Naive thymus-derived CD4-positive, alpha-beta T cell (primary cell): ENCODE measurements at regions not wholly inside any gene's neighbourhood (a gene's known extent, or its start where the extent isn't known, plus 50 kb on each side); places are given as distances from the start of the nearest gene placed in this dataset.

Experiments
- ATAC-seq: fragments of 150-1000 bp; cut with Tn5 transposase; 2 replicates; pipeline ENCODE4 v1.10.0; 2021; ENCODE audit warnings: mild to moderate bottlenecking, moderate library complexity
- CTCF ChIA-PET: fragments of 350-600 bp; sonication (Branson Sonifier 250); formaldehyde crosslinking; loops from one replicate; lab custom pipeline; 2021; ENCODE audit warnings: antibody characterized with exemption; lab: Charles Lee
- POLR2A ChIA-PET: fragments of 350-600 bp; sonication (Branson Sonifier 250); formaldehyde crosslinking; loops from one replicate; lab custom pipeline; 2021; ENCODE audit warnings: antibody characterized with exemption, inconsistent platforms; lab: Charles Lee
- DNase-seq, 9 donors: peaks; one replicate each; pipeline versions ENCODE4 v3.0.0 to v3.0.0-alpha.2; 2020 to 2022; ENCODE audit warnings: mixed read lengths in 1 of 9
- H3K27ac ChIP-seq: one replicate; pipeline ENCODE4 v1.7.0; 2013; ENCODE audit warnings: mild to moderate bottlenecking, low read depth, low read length, moderate library complexity
- H3K27me3 ChIP-seq, 2 donors: one replicate each; pipeline ENCODE4 v1.7.0; 2013; ENCODE audit warnings: low read length in 2 of 2, mild to moderate bottlenecking in 2 of 2, moderate library complexity in 2 of 2; ENCODE audit not compliant: control insufficient read depth in 2 of 2, insufficient read depth in 2 of 2
- H3K36me3 ChIP-seq, 3 experiments: 1 replicate in 2 of 3; 2 replicates in 1 of 3; pipeline ENCODE4 v1.7.0; 2013; ENCODE audit warnings: low read length in 3 of 3, mild to moderate bottlenecking in 3 of 3, moderate library complexity in 1 of 3; ENCODE audit not compliant: insufficient read depth in 3 of 3, control insufficient read depth in 2 of 3
- H3K4me1 ChIP-seq, 2 donors: one replicate each; pipeline ENCODE4 v1.7.0; 2013; ENCODE audit warnings: low read length in 2 of 2, mild to moderate bottlenecking in 2 of 2, moderate library complexity in 1 of 2; ENCODE audit not compliant: control insufficient read depth in 2 of 2, insufficient read depth in 2 of 2
- H3K4me3 ChIP-seq: 2 replicates; pipeline ENCODE4 v1.7.0; 2013; ENCODE audit warnings: mild to moderate bottlenecking, low read length
- H3K9me3 ChIP-seq, 3 experiments: 1 replicate in 2 of 3; 2 replicates in 1 of 3; pipeline ENCODE4 v1.7.0; 2013; ENCODE audit warnings: low read length in 3 of 3; ENCODE audit not compliant: control insufficient read depth in 2 of 3
- H3K27ac Mint-ChIP-seq, 9 donors: one replicate each; pipeline ENCODE4 v1.8.0; 2020 to 2022; ENCODE audit warnings: mixed read lengths in 9 of 9, mild to moderate bottlenecking in 8 of 9, moderate library complexity in 5 of 9, inconsistent platforms in 2 of 9
- H3K27me3 Mint-ChIP-seq, 5 donors: one replicate each; pipeline ENCODE4 v1.8.0; 2021 to 2022; ENCODE audit warnings: mixed read lengths in 5 of 5, mild to moderate bottlenecking in 1 of 5
- H3K36me3 Mint-ChIP-seq, 5 donors: one replicate each; pipeline ENCODE4 v1.8.0; 2020 to 2022; ENCODE audit warnings: mixed read lengths in 5 of 5, mild to moderate bottlenecking in 3 of 5, inconsistent platforms in 1 of 5
- H3K4me1 Mint-ChIP-seq, 7 donors: one replicate each; pipeline ENCODE4 v1.8.0; 2020 to 2022; ENCODE audit warnings: mixed read lengths in 7 of 7, mild to moderate bottlenecking in 3 of 7, inconsistent platforms in 1 of 7
- H3K4me3 Mint-ChIP-seq, 10 donors: one replicate each; pipeline ENCODE4 v1.8.0; 2020 to 2022; ENCODE audit warnings: mild to moderate bottlenecking in 10 of 10, mixed read lengths in 10 of 10, moderate library complexity in 6 of 10, inconsistent platforms in 2 of 10
- H3K9me3 Mint-ChIP-seq, 11 donors: one replicate each; pipeline ENCODE4 v1.8.0; 2020 to 2022; ENCODE audit warnings: mixed read lengths in 11 of 11, mild to moderate bottlenecking in 4 of 11, inconsistent platforms in 1 of 11, moderate library complexity in 1 of 11
- intact Hi-C, 2 donors: fragments of 100-400 bp; cut with micrococcal nuclease; formaldehyde crosslinking; loops; one replicate each; pipeline ENCODE4 v1.15.1; 2023

- peaks cover 0 to 2% (median 0%) of the 10 kb centered on the region in 7 donors for H3K4me1 Mint-ChIP-seq
- H3K27ac Mint-ChIP-seq: no peak overlapping the region
- no peaks in the 10 kb centered on the region for H3K36me3 Mint-ChIP-seq
- no peak overlapping the region for H3K27ac ChIP-seq
- CTCF ChIA-PET: no interaction called here
- H3K36me3 ChIP-seq: no peaks in the 10 kb centered on the region
- intact Hi-C loops: no loop called here
- no peaks in the 10 kb centered on the region for H3K9me3 ChIP-seq
- H3K27me3 ChIP-seq: no peaks in the 10 kb centered on the region
- peaks cover 0 to 4% (median 0%) of the 10 kb centered on the region in 11 donors for H3K9me3 Mint-ChIP-seq
- H3K4me3 ChIP-seq: no peak overlapping the region
- no peak overlapping the region for H3K4me3 Mint-ChIP-seq
- peak; percentile 44 for ATAC-seq
- no peaks in the 10 kb centered on the region for H3K4me1 ChIP-seq
- H3K27me3 Mint-ChIP-seq: peaks cover 0 to 4% (median 0%) of the 10 kb centered on the region in 5 donors
- DNase-seq: no peak
- POLR2A ChIA-PET: no interaction called here
Observed at GRCh38 chr7:118372530-118372929, 148.0 kb downstream of the ANKRD7 start.

- H3K27me3 ChIP-seq: no peaks in the 10 kb centered on the region
- Mint-ChIP-seq H3K36me3 (no peaks in the 10 kb centered on the region), H3K9me3 (peaks cover 0 to 4% (median 0%) of the 10 kb centered on the region in 11 donors), H3K27ac (no peak overlapping the region), H3K4me1 (no peaks in the 10 kb centered on the region), H3K4me3 (no peak overlapping the region), H3K27me3 (no peaks in the 10 kb centered on the region)
- H3K9me3 ChIP-seq: no peaks in the 10 kb centered on the region
- no peak overlapping the region for H3K4me3 ChIP-seq
- ChIA-PET CTCF (no interaction called here), POLR2A (no interaction called here)
- no peaks in the 10 kb centered on the region for H3K36me3 ChIP-seq
- DNase-seq (no peak), ATAC-seq (no peak)
- no peaks in the 10 kb centered on the region for H3K4me1 ChIP-seq
- intact Hi-C loops: no loop called here
- H3K27ac ChIP-seq: no peak overlapping the region
Observed at GRCh38 chr7:118389629-118390028, 165.1 kb downstream of the ANKRD7 start.

- no peaks in the 10 kb centered on the region for H3K36me3 ChIP-seq
- no peak overlapping the region for H3K4me3 ChIP-seq
- Mint-ChIP-seq H3K4me3 (no peak overlapping the region), H3K27ac (no peak overlapping the region), H3K9me3 (peaks cover 0 to 5% (median 3%) of the 10 kb centered on the region in 11 donors), H3K27me3 (no peaks in the 10 kb centered on the region), H3K36me3 (no peaks in the 10 kb centered on the region), H3K4me1 (no peaks in the 10 kb centered on the region)
- H3K27me3 ChIP-seq: no peaks in the 10 kb centered on the region
- DNase-seq (no peak), ATAC-seq (no peak)
- H3K4me1 ChIP-seq: no peaks in the 10 kb centered on the region
- intact Hi-C loops: no loop called here
- H3K9me3 ChIP-seq: no peaks in the 10 kb centered on the region
- H3K27ac ChIP-seq: no peak overlapping the region
- POLR2A ChIA-PET: no interaction called here
- CTCF ChIA-PET: no interaction called here
Observed at GRCh38 chr7:118404211-118404610, 179.7 kb downstream of the ANKRD7 start.

- Mint-ChIP-seq H3K36me3 (no peaks in the 10 kb centered on the region), H3K4me3 (no peak overlapping the region), H3K27me3 (no peaks in the 10 kb centered on the region), H3K4me1 (no peaks in the 10 kb centered on the region), H3K9me3 (peaks cover 0 to 5% (median 0%) of the 10 kb centered on the region in 11 donors), H3K27ac (no peak overlapping the region)
- H3K27me3 ChIP-seq: no peaks in the 10 kb centered on the region
- H3K9me3 ChIP-seq: peaks cover 0 to 5% (median 0%) of the 10 kb centered on the region in 3 experiments
- no peaks in the 10 kb centered on the region for H3K36me3 ChIP-seq
- no peak overlapping the region for H3K4me3 ChIP-seq
- ChIA-PET POLR2A (no interaction called here), CTCF (no interaction called here)
- H3K27ac ChIP-seq: no peak overlapping the region
- intact Hi-C loops: no loop called here
- ATAC-seq (no peak), DNase-seq (no peak)
- no peaks in the 10 kb centered on the region for H3K4me1 ChIP-seq
Observed at GRCh38 chr7:118418433-118418832, 193.9 kb downstream of the ANKRD7 start.

- ChIA-PET CTCF (no interaction called here), POLR2A (no interaction called here)
- H3K27me3 ChIP-seq: no peaks in the 10 kb centered on the region
- intact Hi-C loops: no loop called here
- no peak overlapping the region for H3K4me3 ChIP-seq
- no peaks in the 10 kb centered on the region for H3K36me3 Mint-ChIP-seq
- no peaks in the 10 kb centered on the region for H3K36me3 ChIP-seq
- H3K27ac ChIP-seq: no peak overlapping the region
- no peaks in the 10 kb centered on the region for H3K27me3 Mint-ChIP-seq
- no peak overlapping the region for H3K27ac Mint-ChIP-seq
- peaks cover 0 to 5% (median 0%) of the 10 kb centered on the region in 3 experiments for H3K9me3 ChIP-seq
- H3K4me1 Mint-ChIP-seq: no peaks in the 10 kb centered on the region
- H3K9me3 Mint-ChIP-seq: peaks cover 0 to 5% (median 0%) of the 10 kb centered on the region in 11 donors
- H3K4me1 ChIP-seq: no peaks in the 10 kb centered on the region
- DNase-seq (no peak), ATAC-seq (no peak)
- H3K4me3 Mint-ChIP-seq: no peak overlapping the region
Observed at GRCh38 chr7:118420888-118421287, 196.4 kb downstream of the ANKRD7 start.

- no peaks in the 10 kb centered on the region for H3K27me3 ChIP-seq
- POLR2A ChIA-PET: no interaction called here
- no peak overlapping the region for H3K27ac Mint-ChIP-seq
- CTCF ChIA-PET: no interaction called here
- H3K4me1 ChIP-seq: no peaks in the 10 kb centered on the region
- H3K4me1 Mint-ChIP-seq: no peaks in the 10 kb centered on the region
- no peak for ATAC-seq
- H3K27me3 Mint-ChIP-seq: no peaks in the 10 kb centered on the region
- peaks cover 0 to 6% (median 0%) of the 10 kb centered on the region in 5 donors for H3K36me3 Mint-ChIP-seq
- H3K9me3 ChIP-seq: no peaks in the 10 kb centered on the region
- no peak overlapping the region for H3K4me3 Mint-ChIP-seq
- no peak for DNase-seq
- intact Hi-C loops: no loop called here
- no peaks in the 10 kb centered on the region for H3K36me3 ChIP-seq
- no peak overlapping the region for H3K27ac ChIP-seq
- H3K9me3 Mint-ChIP-seq: peaks cover 0 to 25% (median 5%) of the 10 kb centered on the region in 11 donors
- H3K4me3 ChIP-seq: no peak overlapping the region
Observed at GRCh38 chr7:118429141-118429540, 204.6 kb downstream of the ANKRD7 start.

GRCh38 chr7:118436663-118437062 lies 212.2 kb downstream of the ANKRD7 start:
- intact Hi-C loops: no loop called here
- Mint-ChIP-seq H3K4me1 (no peaks in the 10 kb centered on the region), H3K4me3 (no peak overlapping the region), H3K27ac (no peak overlapping the region), H3K36me3 (peaks cover 0 to 5% (median 0%) of the 10 kb centered on the region in 5 donors), H3K27me3 (no peaks in the 10 kb centered on the region), H3K9me3 (peaks cover 4 to 35% (median 12%) of the 10 kb centered on the region in 11 donors)
- Histone ChIP-seq H3K27me3 (no peaks in the 10 kb centered on the region), H3K36me3 (no peaks in the 10 kb centered on the region), H3K4me1 (no peaks in the 10 kb centered on the region), H3K9me3 (no peaks in the 10 kb centered on the region), H3K27ac (no peak overlapping the region), H3K4me3 (no peak overlapping the region)
- no peak for ATAC-seq
- POLR2A ChIA-PET: no interaction called here
- CTCF ChIA-PET: no interaction called here
- no peak for DNase-seq
